ENCODE measurements at regions not wholly inside any gene's neighbourhood (a gene's known extent, or its start where the extent isn't known, plus 50 kb on each side); places are given as distances from the start of the nearest gene placed in this dataset.
"Not testable (repeated sequence)": the region's sequence is repeated elsewhere in the genome, so short reads cannot be mapped to it uniquely, and the experiment has no call there.

- Histone ChIP-seq H3K27ac (no peak overlapping the region), H3K4me3 (no peak overlapping the region), H3K9me3 (no peaks in the 10 kb centered on the region), H3K27me3 (no peaks in the 10 kb centered on the region), H3K4me1 (ENCODE audit: insufficient read depth) (no peaks in the 10 kb centered on the region), H3K36me3 (no peaks in the 10 kb centered on the region)
- TF ChIP-seq EP300 (IDR thresholded peaks at IDR 0.05) (no peak), POLR2A (IDR thresholded peaks at IDR 0.05) (no peak)
- TF ChIP-seq, protein P1, sequence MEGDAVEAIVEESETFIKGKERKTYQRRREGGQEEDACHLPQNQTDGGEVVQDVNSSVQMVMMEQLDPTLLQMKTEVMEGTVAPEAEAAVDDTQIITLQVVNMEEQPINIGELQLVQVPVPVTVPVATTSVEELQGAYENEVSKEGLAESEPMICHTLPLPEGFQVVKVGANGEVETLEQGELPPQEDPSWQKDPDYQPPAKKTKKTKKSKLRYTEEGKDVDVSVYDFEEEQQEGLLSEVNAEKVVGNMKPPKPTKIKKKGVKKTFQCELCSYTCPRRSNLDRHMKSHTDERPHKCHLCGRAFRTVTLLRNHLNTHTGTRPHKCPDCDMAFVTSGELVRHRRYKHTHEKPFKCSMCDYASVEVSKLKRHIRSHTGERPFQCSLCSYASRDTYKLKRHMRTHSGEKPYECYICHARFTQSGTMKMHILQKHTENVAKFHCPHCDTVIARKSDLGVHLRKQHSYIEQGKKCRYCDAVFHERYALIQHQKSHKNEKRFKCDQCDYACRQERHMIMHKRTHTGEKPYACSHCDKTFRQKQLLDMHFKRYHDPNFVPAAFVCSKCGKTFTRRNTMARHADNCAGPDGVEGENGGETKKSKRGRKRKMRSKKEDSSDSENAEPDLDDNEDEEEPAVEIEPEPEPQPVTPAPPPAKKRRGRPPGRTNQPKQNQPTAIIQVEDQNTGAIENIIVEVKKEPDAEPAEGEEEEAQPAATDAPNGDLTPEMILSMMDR (IDR thresholded peaks at IDR 0.05): no peak
- 93 to 95% (median 94%) methylated on average over 4 of the region's 4 CpGs for WGBS, 3 donors
- intact Hi-C loops (cut with DNase I): no loop called here
- DNase-seq: no peak
These were observed 1806.1 kb upstream of the PIK3C3 start for GRCh38 chr18:40148960-40149359.

- H3K4me1 ChIP-seq (ENCODE audit: insufficient read depth): no peaks in the 10 kb centered on the region
- DNase-seq: no peak
- H3K27me3 ChIP-seq: no peaks in the 10 kb centered on the region
- no peak overlapping the region for H3K4me3 ChIP-seq
- no peaks in the 10 kb centered on the region for H3K36me3 ChIP-seq
- TF ChIP-seq EP300 (IDR thresholded peaks at IDR 0.05): no peak
- TF ChIP-seq, protein P1 (IDR thresholded peaks at IDR 0.05): no peak
- no peak for TF ChIP-seq POLR2A (IDR thresholded peaks at IDR 0.05)
- 88 to 89% (median 89%) methylated on average over 2 of the region's 2 CpGs for WGBS, 3 donors
- no peak overlapping the region for H3K27ac ChIP-seq
- intact Hi-C loops (cut with DNase I): no loop called here
- H3K9me3 ChIP-seq: no peaks in the 10 kb centered on the region
These were observed 1821.8 kb upstream of the PIK3C3 start for GRCh38 chr18:40133253-40133652.

DNA sequence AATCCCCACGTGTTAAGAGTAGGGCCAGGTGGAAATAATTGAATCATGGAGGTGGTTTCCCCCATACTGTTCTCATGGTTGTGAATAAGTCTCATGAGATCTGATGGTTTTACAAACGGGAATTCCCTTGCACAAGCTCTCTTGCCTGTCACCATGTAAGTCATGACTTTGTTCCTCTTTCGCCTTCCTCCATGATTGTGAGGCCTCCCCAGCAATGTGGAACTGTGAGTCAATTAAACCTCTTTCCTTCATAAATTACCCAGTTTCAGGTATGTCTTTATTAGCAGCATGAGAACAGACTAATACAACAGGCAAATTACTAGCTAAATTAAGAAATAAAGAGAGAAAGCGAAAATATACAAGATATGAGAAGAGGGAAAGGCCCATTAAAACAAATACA lies 1822.6 kb upstream of the PIK3C3 start:
- H3K4me1 ChIP-seq (ENCODE audit: insufficient read depth); H3K27ac ChIP-seq; H3K4me3 ChIP-seq; H3K36me3 ChIP-seq; H3K27me3 ChIP-seq; DNase-seq; intact Hi-C loops (cut with DNase I); H3K9me3 ChIP-seq: not testable (repeated sequence)
- WGBS, 3 donors: 78 to 89% (median 85%) methylated on average over 4 of the region's 4 CpGs

- intact Hi-C loops (cut with DNase I): no loop called here
- TF ChIP-seq EP300 (IDR thresholded peaks at IDR 0.05) (no peak), POLR2A (IDR thresholded peaks at IDR 0.05) (no peak)
- TF ChIP-seq, protein P1 (IDR thresholded peaks at IDR 0.05): no peak
- Histone ChIP-seq H3K9me3 (no peaks in the 10 kb centered on the region), H3K36me3 (no peaks in the 10 kb centered on the region), H3K27ac (no peak overlapping the region), H3K4me3 (no peak overlapping the region), H3K27me3 (no peaks in the 10 kb centered on the region), H3K4me1 (ENCODE audit: insufficient read depth) (no peaks in the 10 kb centered on the region)
- 63 to 70% (median 68%) methylated on average over 2 of the region's 2 CpGs for WGBS, 3 donors
- DNase-seq: no peak
These were observed 1830.9 kb upstream of the PIK3C3 start for GRCh38 chr18:40124107-40124506.

DNA sequence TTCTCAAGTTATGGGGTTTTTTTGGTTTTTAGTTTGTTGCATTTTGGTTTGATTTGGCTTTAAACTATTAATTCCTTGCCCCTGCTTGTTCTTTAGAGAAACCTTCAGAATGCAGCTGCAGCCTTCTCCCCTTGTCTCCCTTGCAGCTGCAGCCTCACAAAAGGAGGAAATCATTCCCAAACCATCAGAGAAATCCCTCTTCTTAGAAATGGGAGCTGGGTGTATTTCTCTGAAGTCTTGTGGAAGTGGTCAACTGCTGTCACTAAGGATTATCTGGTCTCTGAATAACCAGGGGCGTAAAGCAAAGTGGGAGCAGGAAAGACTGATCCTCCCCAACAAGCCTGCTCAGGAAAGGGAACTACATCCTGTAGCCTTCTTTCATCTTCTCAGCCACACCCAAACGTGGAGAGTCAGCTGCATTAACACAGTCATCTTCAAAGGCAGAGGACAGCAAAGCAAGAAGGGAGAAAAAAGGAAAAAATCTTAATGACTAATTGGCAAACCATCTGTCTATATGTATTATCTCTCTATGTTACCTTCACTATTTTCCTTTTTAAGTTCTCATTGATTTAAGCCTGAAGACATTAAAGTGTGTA lies 1834.1 kb upstream of the PIK3C3 start:
- Histone ChIP-seq H3K9me3 (no peaks in the 10 kb centered on the region), H3K36me3 (no peaks in the 10 kb centered on the region), H3K4me3 (no peak overlapping the region), H3K27me3 (no peaks in the 10 kb centered on the region), H3K27ac (no peak overlapping the region), H3K4me1 (ENCODE audit: insufficient read depth) (no peaks in the 10 kb centered on the region)
- intact Hi-C loops (cut with DNase I): no loop called here
- no peak for DNase-seq
- no peak for TF ChIP-seq POLR2A (IDR thresholded peaks at IDR 0.05)
- WGBS, 3 donors: 29 to 34% (median 33%) methylated on average over 2 of the region's 2 CpGs

Measured in ovary (tissue), 7 donors.